ENCODE measurements at regions not wholly inside any gene's neighbourhood (a gene's known extent, or its start where the extent isn't known, plus 50 kb on each side); places are given as distances from the start of the nearest gene placed in this dataset.

DNA sequence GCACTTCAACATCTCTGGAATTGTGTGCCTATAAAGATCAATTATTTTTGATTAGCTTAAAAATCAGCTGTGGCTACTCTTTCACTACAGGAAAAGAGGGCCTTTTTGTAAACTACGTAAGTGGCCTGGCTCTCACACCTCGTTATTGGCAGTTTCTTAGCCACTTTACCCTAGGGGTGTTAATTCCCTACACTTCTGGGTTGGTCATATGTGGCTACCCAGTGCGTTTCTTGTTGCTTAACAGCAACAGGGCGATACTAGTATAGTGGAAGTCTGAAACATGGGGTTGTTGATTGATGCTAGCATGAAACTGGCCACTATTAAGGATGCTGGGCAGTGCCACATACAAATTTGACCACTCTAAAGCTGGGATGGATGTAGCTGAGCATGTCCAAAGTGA, 174.7 kb upstream of the CDH12 start:
- no peak for TF ChIP-seq POLR2AphosphoS5 (IDR thresholded peaks at IDR 0.05)
- TF ChIP-seq, protein P1, sequence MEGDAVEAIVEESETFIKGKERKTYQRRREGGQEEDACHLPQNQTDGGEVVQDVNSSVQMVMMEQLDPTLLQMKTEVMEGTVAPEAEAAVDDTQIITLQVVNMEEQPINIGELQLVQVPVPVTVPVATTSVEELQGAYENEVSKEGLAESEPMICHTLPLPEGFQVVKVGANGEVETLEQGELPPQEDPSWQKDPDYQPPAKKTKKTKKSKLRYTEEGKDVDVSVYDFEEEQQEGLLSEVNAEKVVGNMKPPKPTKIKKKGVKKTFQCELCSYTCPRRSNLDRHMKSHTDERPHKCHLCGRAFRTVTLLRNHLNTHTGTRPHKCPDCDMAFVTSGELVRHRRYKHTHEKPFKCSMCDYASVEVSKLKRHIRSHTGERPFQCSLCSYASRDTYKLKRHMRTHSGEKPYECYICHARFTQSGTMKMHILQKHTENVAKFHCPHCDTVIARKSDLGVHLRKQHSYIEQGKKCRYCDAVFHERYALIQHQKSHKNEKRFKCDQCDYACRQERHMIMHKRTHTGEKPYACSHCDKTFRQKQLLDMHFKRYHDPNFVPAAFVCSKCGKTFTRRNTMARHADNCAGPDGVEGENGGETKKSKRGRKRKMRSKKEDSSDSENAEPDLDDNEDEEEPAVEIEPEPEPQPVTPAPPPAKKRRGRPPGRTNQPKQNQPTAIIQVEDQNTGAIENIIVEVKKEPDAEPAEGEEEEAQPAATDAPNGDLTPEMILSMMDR (IDR thresholded peaks at IDR 0.05), result no peak
- no peak for TF ChIP-seq POLR2A (IDR thresholded peaks at IDR 0.05)
- no peak for TF ChIP-seq EP300 (IDR thresholded peaks at IDR 0.05)
